ENCODE measurements at regions not wholly inside any gene's neighbourhood (a gene's known extent, or its start where the extent isn't known, plus 50 kb on each side); places are given as distances from the start of the nearest gene placed in this dataset.

DNA sequence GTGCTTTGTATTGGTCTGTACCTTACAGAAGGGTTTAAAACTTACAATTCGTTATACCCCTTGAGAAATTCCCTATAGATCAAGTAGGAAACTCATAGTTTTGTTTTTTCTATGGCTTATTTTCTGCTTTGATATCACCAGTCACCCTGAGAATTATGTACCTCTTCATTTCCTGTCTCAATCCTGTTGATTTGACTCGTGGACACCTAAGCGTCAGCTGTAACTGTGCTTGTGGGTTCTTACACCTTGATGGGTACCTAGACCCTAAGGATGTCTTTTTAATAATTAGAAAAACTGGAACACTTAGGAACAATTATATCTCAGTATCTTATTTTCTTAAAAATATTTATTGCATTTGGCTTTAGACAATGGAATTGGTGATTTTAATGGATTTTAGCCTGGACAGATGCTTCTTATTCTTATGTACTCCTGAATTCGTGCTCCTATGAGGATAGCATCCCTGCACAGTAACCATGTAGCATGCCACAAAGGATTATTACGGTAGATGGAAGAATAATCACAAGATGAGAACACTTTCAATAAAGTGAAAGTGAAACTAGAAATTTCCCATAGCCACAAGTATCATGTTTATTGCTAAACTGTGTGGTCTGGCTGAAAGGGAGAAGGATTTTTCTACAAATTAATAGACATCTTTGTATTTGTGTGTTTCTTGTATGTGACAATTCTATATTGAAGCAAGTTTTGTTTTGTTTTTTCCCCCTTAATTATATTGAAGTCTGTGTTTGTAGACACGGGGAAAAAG lies 1920.3 kb upstream of the WWC1 start (continued):
- TF ChIP-seq, protein P1, sequence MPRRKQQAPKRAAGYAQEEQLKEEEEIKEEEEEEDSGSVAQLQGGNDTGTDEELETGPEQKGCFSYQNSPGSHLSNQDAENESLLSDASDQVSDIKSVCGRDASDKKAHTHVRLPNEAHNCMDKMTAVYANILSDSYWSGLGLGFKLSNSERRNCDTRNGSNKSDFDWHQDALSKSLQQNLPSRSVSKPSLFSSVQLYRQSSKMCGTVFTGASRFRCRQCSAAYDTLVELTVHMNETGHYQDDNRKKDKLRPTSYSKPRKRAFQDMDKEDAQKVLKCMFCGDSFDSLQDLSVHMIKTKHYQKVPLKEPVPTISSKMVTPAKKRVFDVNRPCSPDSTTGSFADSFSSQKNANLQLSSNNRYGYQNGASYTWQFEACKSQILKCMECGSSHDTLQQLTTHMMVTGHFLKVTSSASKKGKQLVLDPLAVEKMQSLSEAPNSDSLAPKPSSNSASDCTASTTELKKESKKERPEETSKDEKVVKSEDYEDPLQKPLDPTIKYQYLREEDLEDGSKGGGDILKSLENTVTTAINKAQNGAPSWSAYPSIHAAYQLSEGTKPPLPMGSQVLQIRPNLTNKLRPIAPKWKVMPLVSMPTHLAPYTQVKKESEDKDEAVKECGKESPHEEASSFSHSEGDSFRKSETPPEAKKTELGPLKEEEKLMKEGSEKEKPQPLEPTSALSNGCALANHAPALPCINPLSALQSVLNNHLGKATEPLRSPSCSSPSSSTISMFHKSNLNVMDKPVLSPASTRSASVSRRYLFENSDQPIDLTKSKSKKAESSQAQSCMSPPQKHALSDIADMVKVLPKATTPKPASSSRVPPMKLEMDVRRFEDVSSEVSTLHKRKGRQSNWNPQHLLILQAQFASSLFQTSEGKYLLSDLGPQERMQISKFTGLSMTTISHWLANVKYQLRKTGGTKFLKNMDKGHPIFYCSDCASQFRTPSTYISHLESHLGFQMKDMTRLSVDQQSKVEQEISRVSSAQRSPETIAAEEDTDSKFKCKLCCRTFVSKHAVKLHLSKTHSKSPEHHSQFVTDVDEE (CRISPR knock-in tag; IDR thresholded peaks at IDR 0.05), result no peak
- TF ChIP-seq ZNF70 (CRISPR knock-in tag; IDR thresholded peaks at IDR 0.05), result no peak
- TF ChIP-seq, protein P2, sequence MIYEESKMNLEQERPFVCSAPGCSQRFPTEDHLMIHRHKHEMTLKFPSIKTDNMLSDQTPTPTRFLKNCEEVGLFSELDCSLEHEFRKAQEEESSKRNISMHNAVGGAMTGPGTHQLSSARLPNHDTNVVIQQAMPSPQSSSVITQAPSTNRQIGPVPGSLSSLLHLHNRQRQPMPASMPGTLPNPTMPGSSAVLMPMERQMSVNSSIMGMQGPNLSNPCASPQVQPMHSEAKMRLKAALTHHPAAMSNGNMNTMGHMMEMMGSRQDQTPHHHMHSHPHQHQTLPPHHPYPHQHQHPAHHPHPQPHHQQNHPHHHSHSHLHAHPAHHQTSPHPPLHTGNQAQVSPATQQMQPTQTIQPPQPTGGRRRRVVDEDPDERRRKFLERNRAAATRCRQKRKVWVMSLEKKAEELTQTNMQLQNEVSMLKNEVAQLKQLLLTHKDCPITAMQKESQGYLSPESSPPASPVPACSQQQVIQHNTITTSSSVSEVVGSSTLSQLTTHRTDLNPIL (CRISPR knock-in tag; IDR thresholded peaks at IDR 0.05; ENCODE audit: low read depth), result no peak
- TF ChIP-seq BACH2 (CRISPR knock-in tag; IDR thresholded peaks at IDR 0.05; ENCODE audit: borderline replicate concordance), result no peak
- TF ChIP-seq ZC3H10 (CRISPR knock-in tag; IDR thresholded peaks at IDR 0.05), result no peak
- TF ChIP-seq, protein P3, sequence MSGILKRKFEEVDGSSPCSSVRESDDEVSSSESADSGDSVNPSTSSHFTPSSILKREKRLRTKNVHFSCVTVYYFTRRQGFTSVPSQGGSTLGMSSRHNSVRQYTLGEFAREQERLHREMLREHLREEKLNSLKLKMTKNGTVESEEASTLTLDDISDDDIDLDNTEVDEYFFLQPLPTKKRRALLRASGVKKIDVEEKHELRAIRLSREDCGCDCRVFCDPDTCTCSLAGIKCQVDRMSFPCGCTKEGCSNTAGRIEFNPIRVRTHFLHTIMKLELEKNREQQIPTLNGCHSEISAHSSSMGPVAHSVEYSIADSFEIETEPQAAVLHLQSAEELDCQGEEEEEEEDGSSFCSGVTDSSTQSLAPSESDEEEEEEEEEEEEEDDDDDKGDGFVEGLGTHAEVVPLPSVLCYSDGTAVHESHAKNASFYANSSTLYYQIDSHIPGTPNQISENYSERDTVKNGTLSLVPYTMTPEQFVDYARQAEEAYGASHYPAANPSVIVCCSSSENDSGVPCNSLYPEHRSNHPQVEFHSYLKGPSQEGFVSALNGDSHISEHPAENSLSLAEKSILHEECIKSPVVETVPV (CRISPR knock-in tag; IDR thresholded peaks at IDR 0.05), result no peak
- no peak for TF ChIP-seq PPARA (CRISPR knock-in tag; IDR thresholded peaks at IDR 0.05; ENCODE audit: borderline replicate concordance)
- TF ChIP-seq ZNF8 (CRISPR knock-in tag; IDR thresholded peaks at IDR 0.05), result no peak

DNA sequence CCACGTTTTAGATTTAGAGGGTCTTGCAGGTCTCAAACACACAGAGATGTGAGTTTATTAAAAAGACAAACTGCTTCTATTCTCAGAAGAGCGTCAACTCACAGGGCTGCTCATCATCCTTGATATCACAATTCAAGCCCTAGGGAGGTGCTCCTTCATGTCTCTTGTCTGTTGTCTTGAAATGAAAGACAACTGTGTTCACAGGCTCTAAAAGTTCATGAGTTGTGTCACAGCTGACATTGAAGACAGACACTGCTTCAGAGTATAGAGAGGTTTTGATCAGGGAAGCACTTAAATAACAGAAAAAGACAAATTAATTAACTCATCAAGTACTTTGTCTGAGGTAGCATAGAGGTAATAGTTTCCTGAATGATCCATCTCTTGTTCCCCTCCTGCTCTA lies 1917.6 kb upstream of the WWC1 start:
- TF ChIP-seq BACH2 (CRISPR knock-in tag; IDR thresholded peaks at IDR 0.05; ENCODE audit: borderline replicate concordance) (no peak), TCF4 (CRISPR knock-in tag; IDR thresholded peaks at IDR 0.05; ENCODE audit: borderline replicate concordance) (no peak), ZNF8 (CRISPR knock-in tag; IDR thresholded peaks at IDR 0.05) (no peak)
- TF ChIP-seq, protein P2 (CRISPR knock-in tag; IDR thresholded peaks at IDR 0.05; ENCODE audit: low read depth), result no peak
- ATAC-seq, result no peak

DNA sequence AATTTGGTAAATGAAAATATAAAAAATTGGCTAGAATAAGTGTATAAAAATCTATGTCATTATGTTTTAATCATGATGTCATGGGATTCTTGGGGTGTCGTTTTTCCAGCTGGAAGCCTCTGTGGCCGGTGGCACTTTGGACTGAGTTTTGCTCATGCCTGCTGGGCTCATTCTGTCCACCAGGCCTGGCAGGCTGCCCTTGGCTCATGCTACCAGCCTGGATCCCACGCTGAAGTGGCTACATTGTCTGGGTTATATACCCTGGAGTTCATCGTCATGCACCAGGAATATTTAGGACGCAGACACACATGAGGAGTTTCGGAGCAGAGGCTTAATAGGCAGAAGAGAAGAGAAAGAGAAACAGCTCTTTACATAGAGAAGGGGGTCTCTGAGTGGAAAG lies 1913.7 kb upstream of the WWC1 start:
- ATAC-seq, result no peak

More for the DNA sequence above, 1913.7 kb upstream of the WWC1 start:
- TF ChIP-seq ZNF8 (CRISPR knock-in tag; IDR thresholded peaks at IDR 0.05) (no peak), ZFP3 (CRISPR knock-in tag; IDR thresholded peaks at IDR 0.05) (no peak), ISL1 (CRISPR knock-in tag; IDR thresholded peaks at IDR 0.05) (no peak), ESRRG (CRISPR knock-in tag; IDR thresholded peaks at IDR 0.05) (no peak), RARB (CRISPR knock-in tag; IDR thresholded peaks at IDR 0.05) (no peak), ARNTL (CRISPR knock-in tag; IDR thresholded peaks at IDR 0.05; ENCODE audit: borderline replicate concordance, low read depth) (no peak), TCF4 (CRISPR knock-in tag; IDR thresholded peaks at IDR 0.05; ENCODE audit: borderline replicate concordance) (no peak), SNAI2 (CRISPR knock-in tag; IDR thresholded peaks at IDR 0.05) (no peak), ZNF70 (CRISPR knock-in tag; IDR thresholded peaks at IDR 0.05) (no peak), ZNF565 (CRISPR knock-in tag; conservative IDR thresholded peaks at IDR 0.05; ENCODE audit: low read depth) (no peak)
- TF ChIP-seq, protein P4, sequence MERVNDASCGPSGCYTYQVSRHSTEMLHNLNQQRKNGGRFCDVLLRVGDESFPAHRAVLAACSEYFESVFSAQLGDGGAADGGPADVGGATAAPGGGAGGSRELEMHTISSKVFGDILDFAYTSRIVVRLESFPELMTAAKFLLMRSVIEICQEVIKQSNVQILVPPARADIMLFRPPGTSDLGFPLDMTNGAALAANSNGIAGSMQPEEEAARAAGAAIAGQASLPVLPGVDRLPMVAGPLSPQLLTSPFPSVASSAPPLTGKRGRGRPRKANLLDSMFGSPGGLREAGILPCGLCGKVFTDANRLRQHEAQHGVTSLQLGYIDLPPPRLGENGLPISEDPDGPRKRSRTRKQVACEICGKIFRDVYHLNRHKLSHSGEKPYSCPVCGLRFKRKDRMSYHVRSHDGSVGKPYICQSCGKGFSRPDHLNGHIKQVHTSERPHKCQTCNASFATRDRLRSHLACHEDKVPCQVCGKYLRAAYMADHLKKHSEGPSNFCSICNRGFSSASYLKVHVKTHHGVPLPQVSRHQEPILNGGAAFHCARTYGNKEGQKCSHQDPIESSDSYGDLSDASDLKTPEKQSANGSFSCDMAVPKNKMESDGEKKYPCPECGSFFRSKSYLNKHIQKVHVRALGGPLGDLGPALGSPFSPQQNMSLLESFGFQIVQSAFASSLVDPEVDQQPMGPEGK (CRISPR knock-in tag; IDR thresholded peaks at IDR 0.05; ENCODE audit: borderline replicate concordance), result no peak
- TF ChIP-seq, protein P1 (CRISPR knock-in tag; IDR thresholded peaks at IDR 0.05), result no peak
- TF ChIP-seq, protein P5, sequence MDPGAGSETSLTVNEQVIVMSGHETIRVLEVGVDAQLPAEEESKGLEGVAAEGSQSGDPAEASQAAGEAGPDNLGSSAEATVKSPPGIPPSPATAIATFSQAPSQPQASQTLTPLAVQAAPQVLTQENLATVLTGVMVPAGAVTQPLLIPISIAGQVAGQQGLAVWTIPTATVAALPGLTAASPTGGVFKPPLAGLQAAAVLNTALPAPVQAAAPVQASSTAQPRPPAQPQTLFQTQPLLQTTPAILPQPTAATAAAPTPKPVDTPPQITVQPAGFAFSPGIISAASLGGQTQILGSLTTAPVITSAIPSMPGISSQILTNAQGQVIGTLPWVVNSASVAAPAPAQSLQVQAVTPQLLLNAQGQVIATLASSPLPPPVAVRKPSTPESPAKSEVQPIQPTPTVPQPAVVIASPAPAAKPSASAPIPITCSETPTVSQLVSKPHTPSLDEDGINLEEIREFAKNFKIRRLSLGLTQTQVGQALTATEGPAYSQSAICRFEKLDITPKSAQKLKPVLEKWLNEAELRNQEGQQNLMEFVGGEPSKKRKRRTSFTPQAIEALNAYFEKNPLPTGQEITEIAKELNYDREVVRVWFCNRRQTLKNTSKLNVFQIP (CRISPR knock-in tag; IDR thresholded peaks at IDR 0.05; ENCODE audit: borderline replicate concordance, low read depth), result no peak
- TF ChIP-seq, protein P3 (CRISPR knock-in tag; IDR thresholded peaks at IDR 0.05), result no peak

All from SK-N-SH treated with all-trans-retinoic acid at 6 μM for 48 hours (cell line).